ENCODE measurements at regions not wholly inside any gene's neighbourhood (a gene's known extent, or its start where the extent isn't known, plus 50 kb on each side); places are given as distances from the start of the nearest gene placed in this dataset.
"Not testable (repeated sequence)": the region's sequence is repeated elsewhere in the genome, so short reads cannot be mapped to it uniquely, and the experiment has no call there.

DNA sequence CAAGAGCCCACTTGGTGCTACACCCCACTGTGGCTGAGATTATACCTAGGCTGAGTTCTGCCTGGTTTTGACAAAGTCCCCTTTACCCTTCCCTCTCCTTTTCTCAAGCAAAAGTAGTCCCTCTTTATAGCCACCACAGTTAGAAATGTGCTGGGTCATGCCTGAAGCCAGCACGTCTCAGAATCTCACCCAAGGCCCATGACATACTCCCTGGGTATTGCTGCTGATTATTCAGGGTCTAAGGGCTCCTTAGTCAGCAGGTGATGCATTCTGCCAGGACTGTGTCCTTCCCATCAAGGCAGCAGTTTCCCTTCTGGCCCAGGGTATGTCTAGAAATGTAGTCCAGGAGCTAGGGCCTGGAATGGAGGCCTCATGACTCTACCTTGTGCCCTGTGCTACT lies 67.3 kb upstream of the COX20 start:
- no peak for ATAC-seq
- intact Hi-C loops (cut with micrococcal nuclease): no loop called here
- no peak overlapping the region for H3K4me3 Mint-ChIP-seq
- DNase-seq: no peak
- ChIA-PET POLR2A (no interaction called here), CTCF (no interaction called here)
- no peaks in the 10 kb centered on the region for H3K36me3 Mint-ChIP-seq (ENCODE audit: low read depth)
- TF ChIP-seq, protein P1, sequence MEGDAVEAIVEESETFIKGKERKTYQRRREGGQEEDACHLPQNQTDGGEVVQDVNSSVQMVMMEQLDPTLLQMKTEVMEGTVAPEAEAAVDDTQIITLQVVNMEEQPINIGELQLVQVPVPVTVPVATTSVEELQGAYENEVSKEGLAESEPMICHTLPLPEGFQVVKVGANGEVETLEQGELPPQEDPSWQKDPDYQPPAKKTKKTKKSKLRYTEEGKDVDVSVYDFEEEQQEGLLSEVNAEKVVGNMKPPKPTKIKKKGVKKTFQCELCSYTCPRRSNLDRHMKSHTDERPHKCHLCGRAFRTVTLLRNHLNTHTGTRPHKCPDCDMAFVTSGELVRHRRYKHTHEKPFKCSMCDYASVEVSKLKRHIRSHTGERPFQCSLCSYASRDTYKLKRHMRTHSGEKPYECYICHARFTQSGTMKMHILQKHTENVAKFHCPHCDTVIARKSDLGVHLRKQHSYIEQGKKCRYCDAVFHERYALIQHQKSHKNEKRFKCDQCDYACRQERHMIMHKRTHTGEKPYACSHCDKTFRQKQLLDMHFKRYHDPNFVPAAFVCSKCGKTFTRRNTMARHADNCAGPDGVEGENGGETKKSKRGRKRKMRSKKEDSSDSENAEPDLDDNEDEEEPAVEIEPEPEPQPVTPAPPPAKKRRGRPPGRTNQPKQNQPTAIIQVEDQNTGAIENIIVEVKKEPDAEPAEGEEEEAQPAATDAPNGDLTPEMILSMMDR (IDR thresholded peaks at IDR 0.05): no peak
- peaks cover 5% of the 10 kb centered on the region for H3K27me3 Mint-ChIP-seq
- no peaks in the 10 kb centered on the region for H3K4me1 Mint-ChIP-seq (ENCODE audit: low read depth)
- no peak overlapping the region for H3K27ac Mint-ChIP-seq
- no peaks in the 10 kb centered on the region for H3K9me3 Mint-ChIP-seq

DNA sequence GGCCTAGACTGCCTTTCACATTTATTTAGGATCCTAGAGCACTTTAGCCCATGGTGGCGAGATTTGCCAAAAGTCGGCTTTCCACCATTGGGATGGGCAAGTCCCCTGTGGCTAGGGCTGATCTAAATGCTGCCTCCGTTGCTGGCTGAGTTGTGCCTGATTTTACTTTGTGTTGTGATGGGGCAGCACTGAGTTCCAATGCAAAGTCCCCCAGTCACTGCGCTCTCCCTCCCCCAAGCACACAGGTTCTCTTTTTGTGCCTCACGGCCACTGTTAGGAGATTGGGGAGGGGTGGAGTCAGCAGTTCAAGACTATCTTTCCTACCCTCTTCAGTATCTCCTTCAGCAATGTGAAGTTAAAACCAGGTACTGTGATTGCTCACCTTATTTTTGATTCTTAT lies 66.7 kb upstream of the COX20 start:
- H3K36me3 Mint-ChIP-seq (ENCODE audit: low read depth): no peaks in the 10 kb centered on the region
- TF ChIP-seq, protein P1 (IDR thresholded peaks at IDR 0.05): no peak

DNA sequence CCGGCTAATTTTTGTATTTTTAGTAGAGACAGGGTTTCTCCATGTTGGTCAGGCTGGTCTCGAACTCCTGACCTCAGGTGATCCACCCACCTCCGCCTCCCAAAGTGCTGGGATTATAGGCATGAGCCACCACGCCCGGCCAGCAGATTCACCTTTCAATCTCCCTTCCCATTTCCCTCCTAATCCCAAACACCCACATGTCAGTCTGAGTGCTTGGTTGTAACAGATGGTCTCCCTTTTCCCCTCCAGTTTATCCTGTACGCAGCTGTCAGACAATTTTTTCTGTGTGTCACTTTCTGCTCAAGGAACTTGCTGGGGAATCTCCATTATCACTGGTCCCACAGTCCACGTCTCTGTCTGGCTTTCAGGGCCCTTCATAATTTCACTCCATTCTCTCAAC lies 64.9 kb upstream of the COX20 start:
- H3K4me3 Mint-ChIP-seq; ATAC-seq; H3K36me3 Mint-ChIP-seq (ENCODE audit: low read depth); H3K9me3 Mint-ChIP-seq; DNase-seq; intact Hi-C loops (cut with micrococcal nuclease); POLR2A ChIA-PET; H3K4me1 Mint-ChIP-seq (ENCODE audit: low read depth); CTCF ChIA-PET; H3K27ac Mint-ChIP-seq; H3K27me3 Mint-ChIP-seq: not testable (repeated sequence)

More for the DNA sequence above, 66.7 kb upstream of the COX20 start:
- no peak overlapping the region for H3K27ac Mint-ChIP-seq
- POLR2A ChIA-PET: no interaction called here
- H3K27me3 Mint-ChIP-seq: peaks cover 5% of the 10 kb centered on the region
- ATAC-seq (no peak), DNase-seq (no peak)
- H3K9me3 Mint-ChIP-seq: no peaks in the 10 kb centered on the region
- intact Hi-C loops (cut with micrococcal nuclease): no loop called here
- CTCF ChIA-PET: no interaction called here
- no peak overlapping the region for H3K4me3 Mint-ChIP-seq
- no peaks in the 10 kb centered on the region for H3K4me1 Mint-ChIP-seq (ENCODE audit: low read depth)

DNA sequence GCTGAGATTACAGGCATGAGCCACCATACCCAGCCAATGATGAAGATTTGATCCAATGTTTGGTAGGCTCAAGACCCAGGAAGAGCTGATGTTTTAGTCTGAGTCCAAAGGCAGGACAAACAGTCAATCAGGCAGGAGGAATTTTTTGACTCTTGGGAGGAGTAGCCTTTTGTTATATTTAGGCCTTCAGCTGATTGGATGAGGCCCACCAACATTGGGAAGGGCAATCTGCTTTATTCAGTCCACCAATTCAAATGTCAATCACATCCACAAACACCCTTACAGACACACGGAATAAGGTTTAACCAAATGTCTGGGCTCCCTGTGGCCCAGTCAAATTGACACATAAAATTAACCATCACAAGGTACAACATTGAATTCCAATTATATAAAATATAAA lies 61.9 kb upstream of the COX20 start:
- no peak for DNase-seq
- TF ChIP-seq, protein P1 (IDR thresholded peaks at IDR 0.05): no peak
- CTCF ChIA-PET: no interaction called here
- intact Hi-C loops (cut with micrococcal nuclease): no loop called here
- H3K36me3 Mint-ChIP-seq (ENCODE audit: low read depth): no peaks in the 10 kb centered on the region
- no peak overlapping the region for H3K4me3 Mint-ChIP-seq
- H3K4me1 Mint-ChIP-seq (ENCODE audit: low read depth): no peaks in the 10 kb centered on the region
- POLR2A ChIA-PET: no interaction called here
- H3K27ac Mint-ChIP-seq: no peak overlapping the region
- no peak for ATAC-seq
- H3K9me3 Mint-ChIP-seq: no peaks in the 10 kb centered on the region
- H3K27me3 Mint-ChIP-seq: no peaks in the 10 kb centered on the region

DNA sequence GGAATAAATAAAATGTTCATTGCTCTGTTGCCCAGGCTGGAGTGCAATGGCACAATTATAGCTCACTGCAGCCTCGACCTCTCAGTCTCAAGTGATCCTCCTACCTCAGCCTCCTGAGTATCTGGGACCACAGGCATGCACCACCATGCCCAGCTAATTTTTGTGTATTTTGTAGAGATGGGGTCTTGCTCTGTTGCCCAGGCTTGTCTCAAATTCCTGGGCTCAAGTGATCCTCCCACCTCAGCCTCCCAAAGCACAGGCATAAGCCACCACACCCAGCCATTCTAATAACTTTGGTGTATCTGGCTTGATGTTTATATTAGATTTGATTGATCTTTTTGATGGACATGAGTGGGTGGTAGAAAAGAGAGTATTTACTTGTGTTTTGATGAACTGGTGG lies 58.7 kb upstream of the COX20 start:
- H3K27me3 Mint-ChIP-seq; POLR2A ChIA-PET; H3K36me3 Mint-ChIP-seq (ENCODE audit: low read depth); H3K27ac Mint-ChIP-seq; DNase-seq; H3K9me3 Mint-ChIP-seq; ATAC-seq; H3K4me3 Mint-ChIP-seq; intact Hi-C loops (cut with micrococcal nuclease); H3K4me1 Mint-ChIP-seq (ENCODE audit: low read depth): not testable (repeated sequence)
- CTCF ChIA-PET: interaction anchor here (1.1 kb wide), 1 partner anchor 173 kb away, joined by 3 read pairs; no protein-coding TSS in a partner anchor

DNA sequence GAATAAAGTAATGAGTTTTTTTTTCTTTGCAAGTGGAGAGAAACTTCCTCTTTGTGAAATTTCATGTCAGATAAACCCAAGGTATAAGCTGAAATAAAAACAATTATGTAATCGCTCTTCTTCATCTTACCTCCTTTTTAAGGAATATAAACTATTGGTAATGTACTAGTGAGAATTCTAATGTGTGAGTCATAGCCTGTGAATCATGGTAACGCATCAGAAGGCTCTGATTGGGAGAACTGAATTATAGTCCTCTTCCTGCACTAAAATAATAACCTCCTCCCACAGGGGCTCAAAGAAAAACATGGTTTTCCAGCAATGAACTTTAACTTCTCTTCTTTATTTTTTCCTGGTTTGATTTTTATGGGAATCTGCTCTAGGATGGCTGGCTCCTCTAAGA lies 57.1 kb upstream of the COX20 start:
- intact Hi-C loops (cut with micrococcal nuclease): no loop called here
- H3K9me3 Mint-ChIP-seq: no peaks in the 10 kb centered on the region
- ChIA-PET POLR2A (interaction anchor here (0.7 to 1.0 kb wide), 2 partner anchors 11 to 173 kb away, joined by 3 read pairs; no protein-coding TSS in a partner anchor), CTCF (no interaction called here)
- H3K27ac Mint-ChIP-seq: no peak overlapping the region
- DNase-seq (no peak), ATAC-seq (no peak)
- H3K4me1 Mint-ChIP-seq (ENCODE audit: low read depth): no peaks in the 10 kb centered on the region
- H3K4me3 Mint-ChIP-seq: no peak overlapping the region
- H3K36me3 Mint-ChIP-seq (ENCODE audit: low read depth): no peaks in the 10 kb centered on the region
- no peaks in the 10 kb centered on the region for H3K27me3 Mint-ChIP-seq
- TF ChIP-seq, protein P1 (IDR thresholded peaks at IDR 0.05): no peak
